Embryonic facial prominence (tissue), 1 donor: ENCODE measurements at regions not wholly inside any gene's neighbourhood (a gene's known extent, or its start where the extent isn't known, plus 50 kb on each side); places are given as distances from the start of the nearest gene placed in this dataset.

Experiments used
- DNase-seq: peaks from one replicate; pipeline ENCODE4 v3.0.0-alpha.2; 2016; ENCODE audit errors: extremely low spot score

- DNase-seq = no peak
Measured at GRCh38 chr13:94968757-94969086, 256.4 kb upstream of the SOX21 start.

GRCh38 chr13:94968040-94968756, 255.9 kb upstream of the SOX21 start:
- DNase-seq = no peak

GRCh38 chr13:94967183-94968039, 255.1 kb upstream of the SOX21 start:
- DNase-seq = no peak

GRCh38 chr13:94966422-94966955, 254.1 kb upstream of the SOX21 start:
- no peak for DNase-seq

- no peak for DNase-seq
Measured at GRCh38 chr13:94959626-94960025, 247.3 kb upstream of the SOX21 start.

GRCh38 chr13:94956417-94957110, 244.2 kb upstream of the SOX21 start:
- no peak for DNase-seq

- no peak for DNase-seq
Measured at GRCh38 chr13:94952787-94953186, 240.4 kb upstream of the SOX21 start.

- DNase-seq = no peak
Measured at GRCh38 chr13:94950303-94950702, 238.0 kb upstream of the SOX21 start.

- DNase-seq = no peak
Measured at GRCh38 chr13:94947965-94948371, 235.6 kb upstream of the SOX21 start.

GRCh38 chr13:94947392-94947791, 235.0 kb upstream of the SOX21 start:
- DNase-seq = no peak

GRCh38 chr13:94946039-94946438, 233.7 kb upstream of the SOX21 start:
- DNase-seq = no peak

- no peak for DNase-seq
Measured at GRCh38 chr13:94938124-94938523, 225.8 kb upstream of the SOX21 start.

GRCh38 chr13:94936633-94937032, 224.3 kb upstream of the SOX21 start:
- DNase-seq = no peak

- no peak for DNase-seq
Measured at GRCh38 chr13:94933936-94934335, 221.6 kb upstream of the SOX21 start.

- no peak for DNase-seq
Measured at GRCh38 chr13:94933230-94933751, 220.9 kb upstream of the SOX21 start.

- DNase-seq = peak; percentile 8
Measured at GRCh38 chr13:94928127-94928775, 215.9 kb upstream of the SOX21 start.

GRCh38 chr13:94925263-94925662, 212.9 kb upstream of the SOX21 start:
- no peak for DNase-seq

GRCh38 chr13:94921181-94921580, 208.8 kb upstream of the SOX21 start:
- DNase-seq = no peak

GRCh38 chr13:94920578-94920977, 208.2 kb upstream of the SOX21 start:
- DNase-seq = no peak

- no peak for DNase-seq
Measured at GRCh38 chr13:94917824-94918223, 205.5 kb upstream of the SOX21 start.

GRCh38 chr13:94914895-94915294, 202.6 kb upstream of the SOX21 start:
- no peak for DNase-seq

GRCh38 chr13:94906605-94907004, 194.3 kb upstream of the SOX21 start:
- DNase-seq = no peak
